ENCODE measurements at regions not wholly inside any gene's neighbourhood (a gene's known extent, or its start where the extent isn't known, plus 50 kb on each side); places are given as distances from the start of the nearest gene placed in this dataset.

DNA sequence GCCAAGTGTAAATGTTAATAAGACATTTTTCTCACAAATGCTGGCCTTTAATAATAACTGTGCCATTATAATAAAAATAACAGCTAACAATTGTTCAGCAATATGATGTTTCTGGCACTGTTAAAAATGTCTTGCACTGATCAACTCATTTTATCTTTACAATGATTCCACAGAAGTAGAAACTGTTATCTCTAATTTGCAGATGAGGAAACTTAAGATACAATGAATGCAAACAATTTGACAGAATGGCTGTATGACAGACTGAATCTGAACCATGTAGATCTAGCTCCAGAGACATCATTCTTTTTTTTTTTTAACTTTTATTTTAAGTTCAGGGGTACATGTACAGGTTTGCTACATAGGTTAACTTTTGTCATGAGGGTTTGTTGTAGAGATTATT lies 755.0 kb downstream of the TBL1XR1 start:
- POLR2A ChIA-PET: no interaction called here
- H3K4me1 ChIP-seq (ENCODE audit: control insufficient read depth in 1 of 2, insufficient read depth in 2 of 2, low read depth in 1 of 2, low read length in 1 of 2): no peaks in the 10 kb centered on the region
- no peaks in the 10 kb centered on the region for H3K9me2 ChIP-seq
- no peak overlapping the region for H3K9ac ChIP-seq
- H3F3A ChIP-seq (replicated peaks; ENCODE audit: insufficient read depth): no peaks in the 10 kb centered on the region
- H4K20me1 ChIP-seq (ENCODE audit: insufficient read depth): no peaks in the 10 kb centered on the region
- no peaks in the 10 kb centered on the region for H3K27me3 ChIP-seq (ENCODE audit: insufficient read depth)
- DNase-seq: no peak
- no peaks in the 10 kb centered on the region for H3K9me3 ChIP-seq
- H3K4me2 ChIP-seq: no peak overlapping the region
- no peaks in the 10 kb centered on the region for H3K79me2 ChIP-seq (ENCODE audit: insufficient read depth)
- no peak overlapping the region for H2AFZ ChIP-seq (ENCODE audit: low read depth)
- CTCF ChIA-PET: interaction anchor here (1.0 kb wide), 1 partner anchor 12 kb away, joined by 5 read pairs; no protein-coding TSS in a partner anchor
- no peak overlapping the region for H3K27ac ChIP-seq (ENCODE audit: low read depth in 2 of 2, low read length in 1 of 2)
- H3K36me3 ChIP-seq (replicated peaks in 1 of 2; ENCODE audit: control insufficient read depth in 1 of 2, insufficient read depth in 2 of 2, low read length in 1 of 2): no peaks in the 10 kb centered on the region
- no peak for TF ChIP-seq YY1 (IDR thresholded peaks at IDR 0.05; ENCODE audit: low read depth)
- no peak overlapping the region for H3K4me3 ChIP-seq (ENCODE audit: low read depth in 2 of 2, low read length in 1 of 2)

DNA sequence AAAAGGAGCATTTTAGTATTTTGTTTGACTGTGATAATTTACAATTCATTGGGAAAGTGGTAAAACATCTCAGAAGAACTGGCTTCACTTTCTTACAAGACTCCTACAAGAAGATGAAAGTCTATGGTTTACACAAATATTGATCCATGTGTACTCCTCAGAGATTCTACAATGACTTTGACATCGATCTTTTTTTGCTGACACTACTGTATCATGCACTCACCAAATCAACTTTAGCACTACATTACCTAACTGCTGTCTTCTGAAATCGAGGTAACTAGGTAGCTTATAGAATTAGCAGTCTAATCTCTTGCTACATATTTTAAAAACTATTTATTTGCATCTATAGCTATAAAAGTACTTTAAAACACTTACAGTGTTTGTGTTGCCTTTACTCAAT lies 757.6 kb downstream of the TBL1XR1 start:
- no peak overlapping the region for H2AFZ ChIP-seq (ENCODE audit: low read depth)
- ChIA-PET CTCF (interaction anchor here (1.1 kb wide), 1 partner anchor 9 kb away, joined by 6 read pairs; no protein-coding TSS in a partner anchor), POLR2A (no interaction called here)
- no peak overlapping the region for H3K27ac ChIP-seq (ENCODE audit: low read depth in 2 of 2, low read length in 1 of 2)
- no peaks in the 10 kb centered on the region for H3K9me3 ChIP-seq
- no peaks in the 10 kb centered on the region for H4K20me1 ChIP-seq (ENCODE audit: insufficient read depth)
- no peaks in the 10 kb centered on the region for H3K4me1 ChIP-seq (ENCODE audit: control insufficient read depth in 1 of 2, insufficient read depth in 2 of 2, low read depth in 1 of 2, low read length in 1 of 2)
- no peak overlapping the region for H3K9ac ChIP-seq
- H3K9me2 ChIP-seq: no peaks in the 10 kb centered on the region
- no peak overlapping the region for H3K4me3 ChIP-seq (ENCODE audit: low read depth in 2 of 2, low read length in 1 of 2)
- TF ChIP-seq RXRA (IDR thresholded peaks at IDR 0.05; ENCODE audit: borderline replicate concordance, low read depth) (no peak), GABPA (IDR thresholded peaks at IDR 0.05; ENCODE audit: low read depth) (no peak), YY1 (IDR thresholded peaks at IDR 0.05; ENCODE audit: low read depth) (no peak), REST (IDR thresholded peaks at IDR 0.05; ENCODE audit: low read depth, low read length) (no peak)
- no peaks in the 10 kb centered on the region for H3K27me3 ChIP-seq (ENCODE audit: insufficient read depth)
- H3F3A ChIP-seq (replicated peaks; ENCODE audit: insufficient read depth): no peaks in the 10 kb centered on the region
- no peaks in the 10 kb centered on the region for H3K79me2 ChIP-seq (ENCODE audit: insufficient read depth)
- 25% methylated on average over 2 of the region's 2 CpGs for WGBS (ENCODE audit: low lambda C conversion rate)
- no peak overlapping the region for H3K4me2 ChIP-seq
- no peaks in the 10 kb centered on the region for H3K36me3 ChIP-seq (replicated peaks in 1 of 2; ENCODE audit: control insufficient read depth in 1 of 2, insufficient read depth in 2 of 2, low read length in 1 of 2)
- DNase-seq: no peak

DNA sequence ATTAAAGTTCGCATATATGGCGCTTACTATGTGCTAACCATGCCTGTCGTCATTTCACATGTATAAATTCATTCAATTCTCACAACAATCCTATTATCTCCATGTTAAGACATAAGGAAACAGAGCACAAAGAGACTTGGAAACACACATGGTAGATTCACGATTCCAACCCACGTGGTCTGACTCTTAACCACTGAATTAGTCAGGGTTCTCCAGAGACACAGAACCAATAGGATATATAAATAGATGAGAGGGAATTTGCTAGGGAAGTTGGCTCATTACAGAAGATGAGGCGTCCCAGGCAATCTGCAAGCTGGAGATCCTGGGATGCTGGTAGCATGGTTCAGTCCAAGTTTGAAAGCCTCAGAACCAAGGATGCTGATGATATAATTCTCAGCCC lies 765.3 kb downstream of the TBL1XR1 start:
- POLR2A ChIA-PET: no interaction called here
- no peaks in the 10 kb centered on the region for H3K9me2 ChIP-seq
- CTCF ChIA-PET: interaction anchor here (0.7 to 2.3 kb wide), 3 partner anchors 232 to 1083 kb away, joined by 3 to 14 read pairs (median 9); no protein-coding TSS in a partner anchor
- H3K9me3 ChIP-seq: no peaks in the 10 kb centered on the region
- WGBS (ENCODE audit: low lambda C conversion rate): 40% methylated on average over 6 of the region's 6 CpGs
- H2AFZ ChIP-seq (ENCODE audit: low read depth): no peak overlapping the region
- no peak overlapping the region for H3K27ac ChIP-seq (ENCODE audit: low read depth in 2 of 2, low read length in 1 of 2)
- H3K36me3 ChIP-seq (replicated peaks in 1 of 2; ENCODE audit: control insufficient read depth in 1 of 2, insufficient read depth in 2 of 2, low read length in 1 of 2): no peaks in the 10 kb centered on the region
- H3K27me3 ChIP-seq (ENCODE audit: insufficient read depth): no peaks in the 10 kb centered on the region
- DNase-seq: no peak
- H4K20me1 ChIP-seq (ENCODE audit: insufficient read depth): no peaks in the 10 kb centered on the region
- no peak overlapping the region for H3K4me3 ChIP-seq (ENCODE audit: low read depth in 2 of 2, low read length in 1 of 2)
- no peaks in the 10 kb centered on the region for H3F3A ChIP-seq (replicated peaks; ENCODE audit: insufficient read depth)
- no peak overlapping the region for H3K9ac ChIP-seq
- H3K4me1 ChIP-seq (ENCODE audit: control insufficient read depth in 1 of 2, insufficient read depth in 2 of 2, low read depth in 1 of 2, low read length in 1 of 2): no peaks in the 10 kb centered on the region; a peak in 2 of 4 replicates
- no peak overlapping the region for H3K4me2 ChIP-seq
- H3K79me2 ChIP-seq (ENCODE audit: insufficient read depth): no peaks in the 10 kb centered on the region
- TF ChIP-seq FOSL2 (IDR thresholded peaks at IDR 0.05; ENCODE audit: borderline replicate concordance, low read depth): no peak
- no peak for TF ChIP-seq SMC3 (IDR thresholded peaks at IDR 0.05; ENCODE audit: low read depth, low read length)

Data from SK-N-SH (cell line).